NCI-H460 (cell line): ENCODE measurements at regions not wholly inside any gene's neighbourhood (a gene's known extent, or its start where the extent isn't known, plus 50 kb on each side); places are given as distances from the start of the nearest gene placed in this dataset.

Source experiments
- DNase-seq: peaks from one replicate; pipeline ENCODE4 v3.0.0-alpha.2; 2016; ENCODE audit warnings: low read depth; ENCODE audit errors: extremely low read depth

DNA sequence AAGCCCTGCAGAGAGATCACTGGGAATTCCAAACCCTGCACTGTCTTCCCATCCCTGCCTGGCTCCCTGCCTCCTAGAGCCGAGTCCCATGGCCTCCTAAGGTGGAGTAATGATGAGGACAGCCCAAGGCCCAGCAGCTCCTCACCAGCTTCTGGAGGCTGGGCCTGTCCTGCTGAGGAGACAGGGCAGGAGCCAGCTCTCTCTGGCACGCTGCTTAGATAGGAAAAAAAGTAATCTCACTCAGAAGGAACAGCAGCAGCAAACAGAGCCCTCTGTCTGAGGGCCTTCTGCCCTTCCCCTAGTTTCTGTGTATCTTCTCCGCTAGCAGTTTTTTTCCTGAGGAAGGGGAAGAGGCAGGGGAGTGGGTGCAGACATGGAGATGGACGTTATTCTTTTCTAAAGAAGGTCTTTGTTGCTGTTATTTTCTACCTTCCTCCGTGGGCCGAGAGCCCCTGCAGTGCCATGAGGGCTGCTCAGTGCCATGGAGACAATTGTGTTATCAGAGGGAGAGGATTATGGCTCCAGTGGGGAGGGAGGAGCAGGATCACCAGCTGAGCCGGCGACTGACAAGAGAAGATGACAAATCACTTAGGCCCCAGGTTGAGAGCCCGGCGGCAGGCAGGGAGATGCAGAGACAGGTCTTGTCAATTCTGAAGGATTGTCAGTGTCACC, 315.3 kb downstream of the BUD13 start:
- DNase-seq: no peak

DNA sequence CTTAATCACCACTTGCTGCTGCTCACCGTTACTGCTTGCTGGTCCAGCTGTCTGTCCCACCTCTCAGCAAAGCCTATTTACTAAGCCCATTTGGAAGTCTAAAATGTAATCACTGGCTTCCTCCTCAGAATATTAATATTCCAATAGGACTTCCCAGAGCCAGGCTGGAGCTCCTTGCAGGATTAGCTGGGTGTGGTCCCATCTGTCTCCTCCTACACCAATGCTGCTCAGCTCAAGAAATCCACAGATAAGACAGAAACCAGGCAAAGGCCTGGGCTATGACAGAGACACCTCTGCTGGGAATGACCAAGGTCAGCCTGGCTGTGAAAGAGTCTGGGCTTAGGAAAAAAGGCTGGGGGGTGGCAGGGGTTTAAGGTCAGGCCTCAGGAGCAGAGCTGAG, 317.8 kb downstream of the BUD13 start:
- no peak for DNase-seq

DNA sequence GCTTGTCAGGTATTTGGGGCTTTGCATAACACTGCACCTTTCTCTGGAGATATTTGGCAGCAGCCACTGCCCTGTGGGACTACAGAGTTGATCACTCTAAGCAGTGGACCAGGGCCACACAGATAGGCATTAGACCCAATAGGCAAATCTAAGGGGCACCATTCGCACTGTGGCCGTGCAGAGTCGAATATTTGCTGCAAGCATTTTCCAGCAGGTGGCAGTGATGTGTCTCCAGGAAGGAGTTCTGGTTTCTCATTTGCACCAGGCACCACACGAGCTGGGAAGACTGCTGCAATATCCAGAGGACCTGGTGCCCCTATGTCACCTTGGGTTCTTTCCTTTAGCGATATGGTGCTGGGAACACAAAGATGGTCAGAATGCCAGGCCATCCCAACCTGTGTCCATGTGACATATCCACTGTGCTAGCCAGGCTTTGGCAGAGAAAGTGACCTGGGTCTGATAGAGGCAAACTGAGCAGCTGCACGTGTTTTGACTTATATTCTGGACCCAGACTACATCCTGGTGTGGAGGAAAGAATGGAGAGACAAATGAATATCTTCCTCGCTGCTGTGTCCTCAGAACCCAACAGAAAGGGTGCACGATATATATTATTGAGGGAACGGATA, 318.7 kb downstream of the BUD13 start:
- DNase-seq: no peak

DNA sequence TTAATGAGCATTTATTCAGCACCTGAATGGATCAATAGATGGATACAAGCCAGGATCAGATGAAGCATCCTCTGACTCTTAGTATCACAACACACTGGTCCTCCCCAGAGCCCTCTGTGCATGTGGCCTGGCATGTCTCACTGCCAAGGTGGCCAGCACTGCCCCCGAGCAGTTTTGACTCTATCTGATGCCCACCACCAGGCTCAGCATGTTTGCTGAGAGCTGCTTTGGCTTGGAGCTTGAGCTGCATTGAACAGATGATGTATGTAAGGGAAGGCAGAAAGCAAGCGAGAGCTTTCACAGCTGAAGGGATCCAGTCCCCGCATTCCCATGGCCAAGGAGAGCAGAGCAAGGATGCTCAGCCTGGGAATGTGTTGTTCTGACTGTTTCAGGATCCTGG, 320.3 kb downstream of the BUD13 start:
- no peak for DNase-seq

DNA sequence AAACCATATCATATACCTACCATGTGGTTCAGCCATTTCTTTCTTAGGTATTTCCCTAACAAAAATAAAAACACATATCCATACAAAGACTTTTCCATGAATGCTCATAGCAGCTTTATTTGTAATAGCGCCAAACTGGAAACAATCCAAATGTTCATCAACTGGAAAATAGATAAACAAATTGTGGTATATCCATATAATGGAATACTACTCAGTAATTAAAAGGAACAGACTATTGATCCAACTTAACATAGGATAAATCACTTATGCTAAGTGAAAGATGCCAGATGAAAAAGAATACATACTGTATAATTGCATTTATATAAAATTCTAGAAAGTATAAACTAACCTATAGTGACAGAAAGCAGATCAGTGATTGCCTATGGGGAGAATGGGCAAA, 323.3 kb downstream of the BUD13 start:
- no peak for DNase-seq

DNA sequence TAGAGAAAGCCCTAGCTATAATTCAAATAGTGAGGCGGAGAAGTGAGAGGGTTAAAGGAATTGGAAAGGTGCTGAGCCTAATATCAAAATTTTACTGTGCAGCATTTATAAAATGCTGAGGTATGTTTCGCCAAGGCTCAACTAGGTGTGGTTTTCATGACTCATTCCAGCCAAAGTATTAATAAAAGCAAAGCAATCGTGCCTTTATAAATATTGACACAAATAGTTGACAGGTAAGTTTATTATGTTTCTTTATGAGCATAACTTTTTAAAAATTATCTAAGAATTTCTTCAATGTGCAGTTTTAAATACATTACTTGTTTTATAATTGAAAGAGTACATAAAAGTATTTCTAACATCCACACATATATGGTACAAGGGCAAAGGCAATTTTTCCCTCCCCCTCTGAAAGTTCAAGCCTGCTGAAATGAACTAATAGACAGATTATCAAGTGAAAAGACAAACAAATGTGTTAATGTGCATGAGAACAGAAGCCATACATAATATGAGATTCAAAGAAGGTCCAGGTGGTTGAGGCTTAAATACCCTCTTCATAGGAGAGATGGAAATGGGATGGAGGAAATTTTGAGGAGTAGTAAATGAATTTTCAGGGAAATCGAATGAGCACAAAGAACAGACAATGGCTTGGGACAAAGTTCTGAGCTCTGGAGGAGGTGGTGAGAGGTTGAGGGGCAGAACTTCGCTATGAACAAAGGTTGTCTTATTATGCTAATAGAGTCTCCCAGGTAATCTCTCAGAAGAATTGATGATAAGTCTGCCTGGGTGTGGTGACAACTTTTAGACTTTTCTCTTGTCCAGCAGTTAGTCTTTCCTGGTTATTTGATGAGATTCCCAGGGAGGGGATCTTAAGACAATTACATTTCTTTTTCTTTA, 326.5 kb downstream of the BUD13 start:
- DNase-seq: no peak

DNA sequence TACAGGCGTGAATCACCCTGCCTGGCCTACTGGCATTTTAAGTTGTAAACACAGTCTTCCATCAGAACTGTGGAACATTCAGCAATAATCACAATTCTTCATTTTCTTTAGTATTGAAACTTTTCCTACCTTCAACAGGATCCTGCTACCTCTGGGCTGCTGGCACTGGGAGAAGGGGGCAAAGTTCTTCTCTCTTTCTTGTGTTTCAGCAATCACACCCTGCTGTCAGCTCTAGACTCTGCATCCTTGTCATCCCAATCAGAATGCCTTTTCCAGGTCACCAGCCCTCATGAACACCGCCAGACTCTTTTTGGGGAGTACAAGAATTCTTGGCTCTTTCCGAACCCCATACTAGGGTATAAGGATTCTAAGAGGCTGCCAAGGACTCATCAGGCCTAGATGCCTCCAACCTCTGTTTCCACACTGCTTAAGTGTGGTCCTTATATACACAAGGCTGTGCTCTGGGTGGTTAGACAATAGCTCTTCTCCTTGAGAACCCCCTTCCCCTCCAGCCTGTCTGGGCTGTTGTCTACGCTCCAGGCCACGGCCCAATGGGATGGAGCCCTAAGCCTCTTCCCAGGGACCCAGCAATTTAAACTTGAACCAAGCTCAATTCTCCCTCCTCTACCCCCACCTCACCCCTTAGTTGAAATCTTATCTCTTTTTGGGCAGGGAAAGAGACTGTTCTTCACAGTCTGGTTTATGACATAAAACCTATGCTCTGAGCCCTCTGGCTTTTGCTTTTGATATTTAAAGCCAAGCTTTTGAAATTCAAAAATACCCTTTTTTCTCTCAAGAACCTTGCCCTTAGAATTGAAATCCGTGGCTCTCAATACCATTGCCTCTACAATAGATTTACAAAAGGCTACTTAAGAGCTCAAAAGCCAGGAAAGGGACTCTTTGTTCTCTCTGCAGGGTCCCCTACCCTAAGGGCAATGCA, 327.4 kb downstream of the BUD13 start:
- DNase-seq: no peak

DNA sequence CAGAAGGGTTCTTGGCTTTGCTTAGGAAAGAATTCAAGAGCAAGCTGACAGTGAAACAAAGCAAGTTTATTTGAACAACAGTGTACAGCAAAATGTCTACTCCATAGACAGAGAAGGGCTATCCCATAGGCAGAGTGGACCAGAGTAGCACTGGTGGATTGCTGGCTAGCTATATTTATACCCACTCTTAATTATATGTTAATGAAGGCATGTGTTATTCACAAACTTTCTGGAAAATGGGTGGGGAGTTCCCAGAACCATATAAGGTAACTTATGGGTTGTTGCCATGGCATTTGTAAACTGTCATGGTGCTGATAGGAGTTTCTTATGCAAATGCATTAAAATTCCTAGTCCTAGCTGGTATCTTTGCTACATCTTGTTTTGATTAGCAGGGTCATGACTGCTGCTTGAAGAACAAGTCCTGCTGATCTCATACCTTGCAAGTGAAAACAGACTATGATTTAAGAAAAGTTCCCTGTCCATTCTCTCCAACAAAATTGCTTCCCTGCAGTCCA, 330.5 kb downstream of the BUD13 start:
- no peak for DNase-seq

DNA sequence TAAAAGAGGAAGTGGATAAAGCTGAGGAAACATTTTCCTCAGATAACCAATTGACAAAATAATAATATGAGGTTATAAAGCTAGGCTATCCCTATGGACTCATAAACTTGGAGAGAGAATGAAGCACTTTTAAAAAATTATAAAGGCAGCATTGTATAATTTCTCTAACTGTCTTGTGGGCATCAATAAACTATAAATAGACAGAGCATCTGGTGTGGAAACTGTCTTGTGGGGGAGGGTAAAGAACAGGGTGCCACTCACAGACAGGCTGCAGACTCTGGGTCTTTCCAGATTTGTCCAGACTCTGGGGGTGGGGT, 333.5 kb downstream of the BUD13 start:
- DNase-seq: no peak

DNA sequence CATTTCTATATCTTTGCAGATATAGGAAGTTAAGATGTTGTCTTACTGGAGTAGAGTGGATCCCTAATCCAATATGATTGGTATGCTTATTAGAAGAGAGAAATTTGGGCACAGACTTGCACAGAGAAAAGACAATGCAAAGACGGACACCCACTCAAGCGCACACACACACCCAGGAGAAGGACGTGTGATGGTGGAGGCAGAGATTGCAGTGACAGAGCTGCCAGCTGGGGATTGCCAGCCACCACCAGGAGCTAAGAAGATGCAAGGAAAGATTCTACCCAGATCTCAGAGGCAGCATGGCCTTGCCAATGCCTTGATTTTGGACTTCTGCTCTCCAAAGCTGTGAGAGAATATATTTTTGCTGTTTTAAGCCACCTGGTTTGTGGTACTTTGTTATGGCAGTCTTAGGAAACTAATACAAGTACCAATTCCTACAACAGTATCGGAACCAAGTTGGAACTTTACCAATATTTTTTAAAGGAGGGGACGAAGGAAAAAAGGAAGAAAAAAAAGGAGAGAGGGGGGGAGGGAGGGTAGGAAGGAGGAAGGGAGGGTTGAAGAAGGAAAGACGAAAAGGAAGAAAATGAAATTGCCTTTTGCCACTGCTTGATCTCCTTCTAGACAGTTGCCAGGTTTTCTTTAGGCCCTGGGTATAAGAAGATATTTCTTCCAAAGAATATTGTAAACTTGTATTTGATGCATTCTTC, 334.0 kb downstream of the BUD13 start:
- no peak for DNase-seq

DNA sequence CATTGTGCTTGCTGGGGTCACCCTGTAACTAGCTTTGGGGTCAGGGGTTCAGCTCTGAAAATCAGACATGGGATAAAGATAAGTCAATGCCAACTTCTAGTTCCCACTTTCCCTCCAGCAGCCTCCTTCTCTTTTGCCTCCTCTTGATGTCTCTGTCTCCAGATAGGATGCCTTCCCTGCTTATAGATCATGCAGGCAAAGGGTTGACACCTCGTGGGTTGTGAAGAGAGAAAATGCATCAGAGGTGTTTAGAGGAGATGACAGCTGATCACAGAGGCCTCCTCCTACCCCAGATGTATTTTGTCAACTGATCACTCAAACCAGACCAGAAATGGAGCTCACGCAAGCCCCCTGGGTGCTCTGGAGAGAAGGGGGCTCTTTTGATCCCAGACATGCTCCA, 337.8 kb downstream of the BUD13 start:
- DNase-seq: no peak

DNA sequence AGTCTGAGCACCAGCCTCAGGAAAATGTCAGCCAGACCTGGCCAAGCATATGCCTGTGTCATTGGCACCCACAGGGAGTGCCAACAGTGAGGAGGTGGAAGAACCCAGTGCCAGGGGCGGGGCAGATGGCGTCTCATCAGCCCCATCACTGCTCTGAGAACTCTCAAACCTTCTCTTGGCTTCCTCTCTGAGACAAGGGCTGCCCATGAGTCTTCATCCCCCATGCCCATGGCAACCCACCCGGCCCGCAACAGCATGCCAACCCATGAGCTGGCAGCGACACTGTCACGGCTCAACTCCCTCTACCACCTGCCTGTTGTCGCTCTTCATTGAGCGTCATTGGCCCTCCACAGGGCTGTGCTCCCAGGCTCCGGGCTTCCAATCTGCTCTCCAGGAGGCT, 340.5 kb downstream of the BUD13 start:
- DNase-seq: no peak

DNA sequence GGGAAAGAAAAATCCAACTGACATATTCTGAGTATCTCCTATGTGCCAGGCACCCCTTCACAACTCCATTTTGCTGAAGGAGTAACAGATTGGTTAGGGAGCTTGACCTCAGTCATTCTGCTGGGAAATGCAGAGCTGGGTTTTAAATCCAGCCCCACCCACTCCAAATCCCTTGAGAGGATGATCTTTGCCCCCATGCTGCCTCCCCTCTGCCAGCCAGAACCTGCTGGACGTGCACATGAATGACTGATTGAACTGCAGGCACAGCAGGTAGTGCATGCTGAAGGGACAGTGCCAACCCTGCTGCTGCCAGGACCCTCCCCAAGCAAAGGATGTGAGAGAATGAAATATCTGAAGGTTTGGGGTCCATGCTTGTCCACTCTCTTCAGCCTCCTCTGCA, 340.9 kb downstream of the BUD13 start:
- DNase-seq: no peak

DNA sequence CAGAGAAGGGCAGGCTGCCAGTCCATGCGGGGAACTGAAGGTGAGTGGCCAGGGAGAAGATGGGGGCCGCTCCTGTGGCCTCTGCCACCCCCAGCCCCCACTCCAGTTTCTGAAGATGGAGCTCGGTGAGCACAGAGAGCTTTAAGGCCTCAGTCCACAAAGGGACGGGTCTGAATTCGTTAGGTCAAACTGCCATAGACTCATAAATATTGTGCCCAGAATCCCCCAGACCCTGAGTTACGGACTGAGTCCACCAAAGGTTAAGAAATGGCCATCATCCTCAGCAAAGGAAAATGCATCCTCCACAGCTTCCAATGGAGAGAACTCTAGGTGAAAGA, 344.2 kb downstream of the BUD13 start:
- no peak for DNase-seq

DNA sequence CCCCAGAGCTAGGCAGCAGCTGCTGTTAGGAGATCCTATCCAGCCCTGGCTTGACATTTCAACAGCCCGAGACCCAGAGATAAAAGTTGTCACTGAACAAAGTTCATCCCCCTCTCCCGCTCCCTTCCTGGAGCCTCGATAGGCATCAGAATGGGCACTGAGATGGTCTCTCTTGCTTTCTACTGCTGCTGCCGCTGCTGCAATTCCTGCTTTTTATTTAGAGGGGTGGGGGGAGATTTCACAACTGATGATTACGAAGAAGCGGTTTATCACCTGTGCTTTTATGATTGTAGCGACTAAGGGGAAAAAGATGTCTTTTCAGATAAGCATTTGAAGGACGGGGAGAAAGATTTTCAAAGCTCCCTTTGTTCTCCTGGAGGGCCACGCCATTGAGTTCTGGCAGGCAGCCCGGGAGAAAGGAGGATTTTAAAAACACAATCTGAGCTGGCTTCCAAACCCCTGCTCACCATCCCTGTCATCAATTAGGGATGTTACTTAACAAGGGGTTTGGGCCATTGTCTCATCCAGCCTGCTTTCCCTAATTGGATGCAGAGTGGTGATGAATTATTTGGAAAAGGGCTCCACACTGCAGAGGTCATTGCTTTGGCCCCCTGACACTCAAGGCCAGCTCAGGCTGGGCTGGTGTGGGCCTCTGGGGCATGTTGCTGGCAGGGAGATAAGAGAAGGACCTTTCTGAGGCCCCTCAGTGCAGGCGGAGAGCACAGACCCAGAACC, 344.7 kb downstream of the BUD13 start:
- no peak for DNase-seq

DNA sequence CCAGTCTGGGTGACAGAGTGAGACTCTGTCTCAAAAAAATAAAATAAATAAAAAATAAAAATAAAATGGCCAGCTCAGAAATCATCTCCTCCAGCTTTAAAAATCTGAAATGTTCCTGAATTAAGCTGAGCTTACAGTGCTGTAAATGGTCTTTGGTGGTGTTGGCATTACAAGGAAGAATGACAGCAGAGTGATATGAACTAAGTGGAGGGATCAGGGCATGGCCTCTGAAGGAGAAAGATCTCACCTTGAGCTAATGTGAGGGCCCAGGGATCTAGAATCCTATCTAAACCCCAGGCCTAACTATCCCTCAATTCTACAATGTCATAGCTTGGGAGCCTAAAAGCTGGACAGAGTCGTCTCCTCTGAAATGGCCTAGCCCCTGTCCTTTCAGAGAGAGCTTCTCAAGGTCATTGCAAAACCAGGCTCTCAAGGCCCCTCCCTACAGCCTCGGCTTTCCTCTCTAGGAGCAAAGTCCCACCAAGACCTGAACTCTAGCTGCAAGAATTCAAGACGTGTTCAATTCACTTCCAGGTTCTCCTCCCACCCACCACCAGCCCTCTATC, 345.4 kb downstream of the BUD13 start:
- DNase-seq: no peak

DNA sequence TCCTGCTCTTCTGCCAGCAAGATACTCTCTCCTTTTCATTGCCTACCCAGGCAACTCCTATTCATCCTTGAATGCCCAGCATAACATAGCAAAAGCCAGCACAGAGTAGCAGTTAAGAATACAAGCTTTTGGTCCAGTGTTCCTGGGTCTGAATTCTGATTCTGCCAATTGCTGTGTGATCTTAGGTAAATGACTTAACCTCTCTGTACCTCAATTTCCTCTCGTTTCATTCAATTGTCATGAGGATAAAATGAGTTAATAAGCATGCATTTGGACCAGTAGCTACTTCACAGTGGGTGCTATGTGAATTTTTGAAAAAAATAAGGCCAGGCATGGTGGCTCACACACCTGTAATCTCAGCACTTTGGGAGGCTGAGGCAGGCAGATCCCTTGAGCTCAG, 346.0 kb downstream of the BUD13 start:
- no peak for DNase-seq

DNA sequence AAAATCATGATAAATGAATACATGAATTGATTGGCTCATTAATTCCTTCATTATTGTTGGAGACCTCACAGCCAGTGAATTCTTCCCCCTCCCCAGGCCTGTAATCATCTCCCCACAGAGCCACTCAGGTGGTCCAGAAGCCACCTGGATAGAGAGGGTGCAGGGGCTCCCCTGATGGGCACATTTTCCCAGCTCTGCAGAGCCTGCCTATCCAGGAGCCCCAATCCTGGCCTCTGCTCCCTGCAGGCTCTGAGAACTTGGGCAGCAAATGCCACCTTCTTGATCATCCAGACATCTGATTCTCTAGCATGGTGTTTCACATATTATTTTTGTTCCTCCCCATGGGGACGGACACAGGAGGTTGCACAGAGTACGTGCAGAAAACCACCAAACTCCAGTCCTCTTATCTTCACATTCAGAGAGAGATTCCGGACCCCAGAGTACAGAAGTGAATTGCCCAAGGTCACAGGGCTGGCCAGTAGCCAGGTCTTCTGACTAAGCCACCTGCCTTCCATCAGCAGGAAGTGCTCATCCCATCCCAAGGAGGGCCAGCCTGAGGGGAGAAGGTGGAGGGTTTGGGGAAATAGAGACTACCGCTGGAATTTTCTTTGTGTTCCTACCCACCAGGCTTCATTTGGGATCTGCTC, 348.0 kb downstream of the BUD13 start:
- no peak for DNase-seq
